HG03571 (cell line): ENCODE measurements at regions not wholly inside any gene's neighbourhood (a gene's known extent, or its start where the extent isn't known, plus 50 kb on each side); places are given as distances from the start of the nearest gene placed in this dataset.
A peak's percentile ranks its signal among the peaks of the same experiment; 100 is the strongest.

Experiments used
- ATAC-seq: cut with Tn5 transposase; IDR thresholded peaks from one replicate; pipeline ENCODE4 v1.9.1; 2021; ENCODE audit not compliant: unreplicated experiment

- no peak for ATAC-seq
These were observed 169.0 kb upstream of the PRDM1 start for GRCh38 chr6:105917038-105917695.

GRCh38 chr6:105911106-105911629 is 175.0 kb upstream of the PRDM1 start:
- no peak for ATAC-seq

GRCh38 chr6:105909106-105909505 is 177.0 kb upstream of the PRDM1 start:
- no peak for ATAC-seq

GRCh38 chr6:105907991-105908390 is 178.1 kb upstream of the PRDM1 start:
- no peak for ATAC-seq

- ATAC-seq: no peak
These were observed 178.8 kb upstream of the PRDM1 start for GRCh38 chr6:105907301-105907700.

GRCh38 chr6:105902401-105903031 is 183.6 kb upstream of the PRDM1 start:
- no peak for ATAC-seq

GRCh38 chr6:105901583-105901982 is 184.6 kb upstream of the PRDM1 start:
- no peak for ATAC-seq

GRCh38 chr6:105900125-105900937 is 185.8 kb upstream of the PRDM1 start:
- ATAC-seq: no peak

GRCh38 chr6:105898286-105898685 is 187.8 kb upstream of the PRDM1 start:
- no peak for ATAC-seq

- ATAC-seq: no peak
These were observed 189.0 kb upstream of the PRDM1 start for GRCh38 chr6:105897131-105897530.

GRCh38 chr6:105896821-105897095 is 189.4 kb upstream of the PRDM1 start:
- ATAC-seq: no peak

GRCh38 chr6:105896052-105896820 is 189.9 kb upstream of the PRDM1 start:
- no peak for ATAC-seq

- ATAC-seq: no peak
These were observed 191.6 kb upstream of the PRDM1 start for GRCh38 chr6:105894556-105894955.

GRCh38 chr6:105893741-105894140 is 192.4 kb upstream of the PRDM1 start:
- no peak for ATAC-seq

GRCh38 chr6:105892577-105893262 is 193.4 kb upstream of the PRDM1 start:
- ATAC-seq: peak; percentile 88

- ATAC-seq: no peak
These were observed 195.5 kb upstream of the PRDM1 start for GRCh38 chr6:105890521-105891244.

- no peak for ATAC-seq
These were observed 196.2 kb upstream of the PRDM1 start for GRCh38 chr6:105889902-105890301.

GRCh38 chr6:105886814-105887544 is 199.2 kb upstream of the PRDM1 start:
- ATAC-seq: no peak

GRCh38 chr6:105886066-105886813 is 199.9 kb upstream of the PRDM1 start:
- no peak for ATAC-seq
